Smooth muscle cell (in vitro differentiated cells): ENCODE measurements at regions not wholly inside any gene's neighbourhood (a gene's known extent, or its start where the extent isn't known, plus 50 kb on each side); places are given as distances from the start of the nearest gene placed in this dataset.

Source experiments
- DNase-seq: peaks from one replicate; lab custom pipeline; 2025; ENCODE audit not compliant: unreplicated experiment; lab: John Stamatoyannopoulos, UW
- H2AFZ ChIP-seq: fragments of 200-600 bp; sonication (generic); 2 replicates; pipeline ENCODE4 v1.6.0; 2016; ENCODE audit warnings: antibody characterized with exemption, low read depth, mild to moderate bottlenecking
- H3F3A ChIP-seq: fragments of 200-600 bp; sonication (generic); 2 replicates; pipeline ENCODE4 v1.6.0; 2017; ENCODE audit warnings: antibody characterized with exemption, low read depth
- H3K27ac ChIP-seq: fragments of 200-600 bp; sonication (generic); 2 replicates; pipeline ENCODE4 v1.5.1; 2016; ENCODE audit warnings: low read depth, mild to moderate bottlenecking
- H3K27me3 ChIP-seq: fragments of 200-600 bp; sonication (generic); 2 replicates; pipeline ENCODE4 v1.6.1; 2016; ENCODE audit warnings: low read depth, mild to moderate bottlenecking
- H3K36me3 ChIP-seq: fragments of 200-600 bp; sonication (generic); 2 replicates; pipeline ENCODE4 v1.5.1; 2016; ENCODE audit warnings: low read depth
- H3K4me1 ChIP-seq: fragments of 200-600 bp; sonication (generic); 2 replicates; pipeline ENCODE4 v1.5.1; 2016; ENCODE audit warnings: low read depth
- H3K4me2 ChIP-seq: fragments of 200-600 bp; sonication (generic); 2 replicates; pipeline ENCODE4 v1.6.0; 2016; ENCODE audit warnings: mild to moderate bottlenecking
- H3K4me3 ChIP-seq: fragments of 200-600 bp; sonication (generic); 2 replicates; pipeline ENCODE4 v1.5.1; 2016; ENCODE audit warnings: mild to moderate bottlenecking
- H3K79me2 ChIP-seq: fragments of 200-600 bp; sonication (generic); 2 replicates; pipeline ENCODE4 v1.6.0; 2016; ENCODE audit warnings: low read depth, mild to moderate bottlenecking
- H3K9ac ChIP-seq: fragments of 200-600 bp; sonication (generic); 2 replicates; pipeline ENCODE4 v1.6.0; 2016; ENCODE audit warnings: low read depth
- H3K9me3 ChIP-seq: fragments of 200-600 bp; sonication (generic); replicated peaks from 2 replicates; pipeline ENCODE4 v1.5.1; 2016; ENCODE audit warnings: low read depth
- H4K20me1 ChIP-seq: fragments of 200-600 bp; sonication (generic); 2 replicates; pipeline ENCODE4 v1.6.0; 2016; ENCODE audit warnings: low read depth
- WGBS: methylation state at CpG from one replicate; pipeline ENCODE4 v1.1.7; 2016; ENCODE audit warnings: low lambda C conversion rate; 5-methylcytosine and 5-hydroxymethylcytosine counted together
- TF ChIP-seq, protein P1 (sequence below): fragments of 200-600 bp; sonication (generic); IDR thresholded peaks from 2 replicates; pipeline ENCODE4 v1.5.1; 2017; ENCODE audit warnings: borderline replicate concordance, mild to moderate bottlenecking, antibody characterized with exemption; ENCODE audit not compliant: insufficient read depth, poor library complexity, severe bottlenecking

- 32% methylated on average over 2 of the region's 2 CpGs for WGBS
- Histone ChIP-seq H3K9me3 (no peaks in the 10 kb centered on the region), H3K9ac (no peak overlapping the region), H2AFZ (no peak overlapping the region), H3K79me2 (no peaks in the 10 kb centered on the region), H3K4me1 (peaks cover 5% of the 10 kb centered on the region), H3F3A (peaks cover 14% of the 10 kb centered on the region), H4K20me1 (no peaks in the 10 kb centered on the region), H3K27ac (peak overlapping the region; percentile 16), H3K4me2 (no peak overlapping the region), H3K4me3 (no peak overlapping the region), H3K36me3 (no peaks in the 10 kb centered on the region), H3K27me3 (no peaks in the 10 kb centered on the region)
- TF ChIP-seq, protein P1, sequence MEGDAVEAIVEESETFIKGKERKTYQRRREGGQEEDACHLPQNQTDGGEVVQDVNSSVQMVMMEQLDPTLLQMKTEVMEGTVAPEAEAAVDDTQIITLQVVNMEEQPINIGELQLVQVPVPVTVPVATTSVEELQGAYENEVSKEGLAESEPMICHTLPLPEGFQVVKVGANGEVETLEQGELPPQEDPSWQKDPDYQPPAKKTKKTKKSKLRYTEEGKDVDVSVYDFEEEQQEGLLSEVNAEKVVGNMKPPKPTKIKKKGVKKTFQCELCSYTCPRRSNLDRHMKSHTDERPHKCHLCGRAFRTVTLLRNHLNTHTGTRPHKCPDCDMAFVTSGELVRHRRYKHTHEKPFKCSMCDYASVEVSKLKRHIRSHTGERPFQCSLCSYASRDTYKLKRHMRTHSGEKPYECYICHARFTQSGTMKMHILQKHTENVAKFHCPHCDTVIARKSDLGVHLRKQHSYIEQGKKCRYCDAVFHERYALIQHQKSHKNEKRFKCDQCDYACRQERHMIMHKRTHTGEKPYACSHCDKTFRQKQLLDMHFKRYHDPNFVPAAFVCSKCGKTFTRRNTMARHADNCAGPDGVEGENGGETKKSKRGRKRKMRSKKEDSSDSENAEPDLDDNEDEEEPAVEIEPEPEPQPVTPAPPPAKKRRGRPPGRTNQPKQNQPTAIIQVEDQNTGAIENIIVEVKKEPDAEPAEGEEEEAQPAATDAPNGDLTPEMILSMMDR, result no peak
- no peak for DNase-seq
Measured at GRCh38 chr2:66845307-66845706, 410.4 kb downstream of the MEIS1 start.

DNA sequence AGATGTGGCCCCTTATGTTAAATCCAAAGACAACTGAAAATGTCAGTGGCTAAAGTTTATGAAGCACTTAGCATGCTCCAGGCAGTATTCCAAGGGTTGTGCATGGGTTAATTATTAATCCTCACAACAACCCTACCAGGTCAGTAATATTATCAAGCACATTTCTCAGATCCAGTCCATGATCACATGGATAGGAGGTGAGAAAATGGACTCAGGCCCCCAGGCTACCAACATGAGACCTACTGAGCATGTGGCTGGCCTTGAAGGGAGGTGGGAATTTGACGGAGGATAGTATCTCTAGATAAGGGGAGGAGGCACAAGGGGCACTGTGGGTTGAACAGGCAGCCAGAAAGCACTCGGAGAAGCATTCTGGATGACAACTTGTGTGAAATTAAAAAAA, 412.0 kb downstream of the MEIS1 start:
- Histone ChIP-seq H3K4me1 (no peaks in the 10 kb centered on the region), H3K9ac (no peak overlapping the region), H3K27me3 (no peaks in the 10 kb centered on the region), H3K36me3 (no peaks in the 10 kb centered on the region), H3K9me3 (no peaks in the 10 kb centered on the region), H3K27ac (no peak overlapping the region), H4K20me1 (no peaks in the 10 kb centered on the region), H3K4me2 (no peak overlapping the region), H3K4me3 (no peak overlapping the region), H2AFZ (no peak overlapping the region), H3K79me2 (no peaks in the 10 kb centered on the region), H3F3A (peaks cover 5% of the 10 kb centered on the region)
- TF ChIP-seq, protein P1, result no peak
- 86% methylated on average over 2 of the region's 2 CpGs for WGBS
- DNase-seq, result no peak

DNA sequence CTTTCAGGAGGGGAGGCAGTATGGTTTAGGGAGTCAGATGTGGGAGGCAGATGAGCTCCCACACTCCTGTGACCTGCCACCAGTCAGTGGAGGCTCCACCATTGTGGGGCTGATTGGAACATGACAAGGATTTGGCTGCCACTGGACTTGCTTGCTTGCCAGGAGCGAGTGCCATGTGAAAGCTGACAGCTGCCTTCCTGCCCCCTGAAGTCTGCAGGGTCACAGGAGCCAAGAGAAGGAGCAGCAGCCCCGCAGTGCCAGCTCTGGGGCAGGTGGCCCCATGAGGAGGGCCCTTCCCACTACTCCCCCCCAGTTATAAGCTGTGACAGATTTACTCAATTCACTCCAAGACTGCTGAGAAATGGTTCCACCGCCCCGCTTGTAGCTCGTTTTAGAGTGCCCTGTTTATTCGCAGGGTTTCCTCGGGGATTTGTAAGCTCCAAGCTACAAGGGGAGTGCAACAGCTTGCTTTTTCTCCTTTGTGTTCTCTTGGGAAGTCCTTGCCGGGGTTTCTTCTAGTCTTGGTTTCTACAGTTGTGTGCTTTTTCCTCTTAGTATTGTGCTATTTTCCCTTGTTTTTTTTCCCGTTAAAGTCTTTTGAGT, 414.3 kb downstream of the MEIS1 start:
- H3K79me2 ChIP-seq, result no peaks in the 10 kb centered on the region

GRCh38 chr2:66850376-66850775, 415.5 kb downstream of the MEIS1 start:
- 92% methylated on average over 10 of the region's 10 CpGs for WGBS
- DNase-seq, result no peak

More for the DNA sequence above, 414.3 kb downstream of the MEIS1 start:
- Histone ChIP-seq H3K9ac (no peak overlapping the region), H3K27ac (no peak overlapping the region), H3K9me3 (no peaks in the 10 kb centered on the region), H3K4me2 (no peak overlapping the region), H3F3A (peaks cover 5% of the 10 kb centered on the region), H3K27me3 (no peaks in the 10 kb centered on the region), H3K4me3 (no peak overlapping the region), H4K20me1 (no peaks in the 10 kb centered on the region), H3K4me1 (no peaks in the 10 kb centered on the region), H3K36me3 (no peaks in the 10 kb centered on the region), H2AFZ (no peak overlapping the region)
- TF ChIP-seq, protein P1, result no peak
- no peak for DNase-seq
- 88% methylated on average over 9 of the region's 9 CpGs for WGBS

More at GRCh38 chr2:66850376-66850775, 415.5 kb downstream of the MEIS1 start:
- H3K79me2 ChIP-seq, result no peaks in the 10 kb centered on the region
- H3K4me1 ChIP-seq, result no peaks in the 10 kb centered on the region
- H3K36me3 ChIP-seq, result no peaks in the 10 kb centered on the region
- H3F3A ChIP-seq, result peaks cover 5% of the 10 kb centered on the region
- no peak overlapping the region for H3K4me2 ChIP-seq
- no peak overlapping the region for H3K9ac ChIP-seq
- TF ChIP-seq, protein P1, result no peak
- no peaks in the 10 kb centered on the region for H3K9me3 ChIP-seq
- H3K27ac ChIP-seq, result no peak overlapping the region
- H2AFZ ChIP-seq, result no peak overlapping the region
- no peaks in the 10 kb centered on the region for H4K20me1 ChIP-seq
- no peaks in the 10 kb centered on the region for H3K27me3 ChIP-seq
- H3K4me3 ChIP-seq, result no peak overlapping the region
